ENCODE measurements at regions not wholly inside any gene's neighbourhood (a gene's known extent, or its start where the extent isn't known, plus 50 kb on each side); places are given as distances from the start of the nearest gene placed in this dataset.

DNA sequence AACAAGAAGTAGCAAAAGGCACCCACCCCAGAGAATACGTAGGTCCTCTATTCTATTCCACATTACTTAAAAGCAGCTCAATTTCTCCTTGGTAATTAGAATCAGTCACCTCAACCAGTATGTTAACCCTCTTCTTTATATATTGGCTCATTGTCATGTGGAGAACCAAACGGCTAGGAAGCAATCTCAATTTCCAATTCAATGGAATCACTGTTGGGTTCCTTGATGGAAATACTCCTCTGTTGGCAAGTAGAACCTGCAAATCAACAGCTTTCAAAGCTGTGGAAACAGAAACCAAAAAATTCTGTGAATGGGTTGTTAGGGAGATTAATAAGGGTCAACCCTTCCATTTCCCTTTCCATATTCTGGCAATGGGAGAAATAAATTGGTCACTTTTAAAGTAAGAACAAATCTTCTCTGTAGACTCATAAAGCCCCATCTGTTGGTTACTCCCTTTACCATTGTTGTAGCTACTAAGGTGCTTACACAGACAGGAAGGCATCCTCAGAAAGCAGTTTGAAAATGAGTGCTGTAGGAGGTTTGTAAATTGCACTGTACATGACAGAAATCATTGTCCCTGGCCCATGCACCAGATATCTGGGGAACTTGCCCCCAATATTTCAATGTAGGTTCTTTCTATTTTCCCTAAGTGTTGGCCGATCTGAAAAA is 138.6 kb upstream of the UFM1 start:
- Histone ChIP-seq H3K27ac (no peak overlapping the region), H3K4me3 (no peak overlapping the region), H3K27me3 (no peaks in the 10 kb centered on the region), H3K9me3 (peaks cover 6% of the 10 kb centered on the region), H3K4me1 (no peaks in the 10 kb centered on the region), H3K36me3 (no peaks in the 10 kb centered on the region)
- WGBS: 49% methylated on average over 3 of the region's 3 CpGs
- DNase-seq (ENCODE audit: low spot score in 2 of 2): no peak
- TF ChIP-seq, protein P1, sequence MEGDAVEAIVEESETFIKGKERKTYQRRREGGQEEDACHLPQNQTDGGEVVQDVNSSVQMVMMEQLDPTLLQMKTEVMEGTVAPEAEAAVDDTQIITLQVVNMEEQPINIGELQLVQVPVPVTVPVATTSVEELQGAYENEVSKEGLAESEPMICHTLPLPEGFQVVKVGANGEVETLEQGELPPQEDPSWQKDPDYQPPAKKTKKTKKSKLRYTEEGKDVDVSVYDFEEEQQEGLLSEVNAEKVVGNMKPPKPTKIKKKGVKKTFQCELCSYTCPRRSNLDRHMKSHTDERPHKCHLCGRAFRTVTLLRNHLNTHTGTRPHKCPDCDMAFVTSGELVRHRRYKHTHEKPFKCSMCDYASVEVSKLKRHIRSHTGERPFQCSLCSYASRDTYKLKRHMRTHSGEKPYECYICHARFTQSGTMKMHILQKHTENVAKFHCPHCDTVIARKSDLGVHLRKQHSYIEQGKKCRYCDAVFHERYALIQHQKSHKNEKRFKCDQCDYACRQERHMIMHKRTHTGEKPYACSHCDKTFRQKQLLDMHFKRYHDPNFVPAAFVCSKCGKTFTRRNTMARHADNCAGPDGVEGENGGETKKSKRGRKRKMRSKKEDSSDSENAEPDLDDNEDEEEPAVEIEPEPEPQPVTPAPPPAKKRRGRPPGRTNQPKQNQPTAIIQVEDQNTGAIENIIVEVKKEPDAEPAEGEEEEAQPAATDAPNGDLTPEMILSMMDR (IDR thresholded peaks at IDR 0.05): no peak
- TF ChIP-seq POLR2A (IDR thresholded peaks at IDR 0.05): no peak
- TF ChIP-seq EP300 (IDR thresholded peaks at IDR 0.05): no peak
- TF ChIP-seq POLR2AphosphoS5 (IDR thresholded peaks at IDR 0.05): no peak

DNA sequence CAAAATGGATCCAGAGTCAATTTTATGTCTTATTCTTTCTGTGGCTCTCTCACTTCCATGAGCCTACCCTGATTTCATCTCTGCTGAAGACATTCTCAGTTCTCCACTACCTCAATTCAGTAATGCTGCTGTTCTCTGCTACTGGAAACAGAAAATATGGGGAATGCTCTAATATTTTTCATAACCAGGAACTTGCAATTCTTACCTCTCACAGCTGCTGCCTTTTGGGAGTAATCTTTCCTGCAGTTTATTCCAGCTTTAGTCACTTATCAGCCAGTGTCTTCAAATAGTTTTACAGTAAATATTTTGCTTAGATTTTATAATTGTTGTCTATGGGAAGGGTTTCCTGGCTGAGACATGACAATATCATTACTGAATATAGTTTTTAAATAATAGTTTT is 145.1 kb upstream of the UFM1 start:
- Histone ChIP-seq H3K4me1 (no peaks in the 10 kb centered on the region), H3K36me3 (no peaks in the 10 kb centered on the region), H3K27me3 (no peaks in the 10 kb centered on the region), H3K27ac (no peak overlapping the region), H3K4me3 (no peak overlapping the region), H3K9me3 (no peaks in the 10 kb centered on the region)
- DNase-seq (ENCODE audit: low spot score in 2 of 2): no peak
- TF ChIP-seq POLR2A (IDR thresholded peaks at IDR 0.05): no peak
- TF ChIP-seq EP300 (IDR thresholded peaks at IDR 0.05): no peak
- TF ChIP-seq, protein P1 (IDR thresholded peaks at IDR 0.05): no peak
- TF ChIP-seq POLR2AphosphoS5 (IDR thresholded peaks at IDR 0.05): no peak

DNA sequence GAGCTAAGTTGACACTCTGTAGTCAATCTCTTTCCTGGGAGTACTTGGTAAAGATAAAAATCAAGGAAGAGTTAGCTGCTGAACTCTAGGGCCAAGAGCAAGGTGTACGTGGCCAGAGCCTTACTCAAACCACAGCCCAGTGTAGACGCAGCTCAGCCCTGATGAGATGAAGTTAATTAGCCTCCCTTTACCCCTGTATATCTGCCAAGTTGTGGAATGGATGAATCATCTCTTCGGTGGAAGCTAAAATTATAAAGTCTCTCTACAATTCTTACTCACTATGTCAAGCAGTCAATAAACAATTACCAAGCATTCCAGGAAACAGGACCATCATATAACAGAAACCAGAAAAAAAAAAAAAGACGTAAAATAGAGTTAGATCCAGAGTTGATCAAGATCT is 146.9 kb upstream of the UFM1 start:
- WGBS: 56% methylated on average over 4 of the region's 4 CpGs
- TF ChIP-seq POLR2A (IDR thresholded peaks at IDR 0.05) (no peak), POLR2AphosphoS5 (IDR thresholded peaks at IDR 0.05) (no peak)
- TF ChIP-seq, protein P1 (IDR thresholded peaks at IDR 0.05): no peak

DNA sequence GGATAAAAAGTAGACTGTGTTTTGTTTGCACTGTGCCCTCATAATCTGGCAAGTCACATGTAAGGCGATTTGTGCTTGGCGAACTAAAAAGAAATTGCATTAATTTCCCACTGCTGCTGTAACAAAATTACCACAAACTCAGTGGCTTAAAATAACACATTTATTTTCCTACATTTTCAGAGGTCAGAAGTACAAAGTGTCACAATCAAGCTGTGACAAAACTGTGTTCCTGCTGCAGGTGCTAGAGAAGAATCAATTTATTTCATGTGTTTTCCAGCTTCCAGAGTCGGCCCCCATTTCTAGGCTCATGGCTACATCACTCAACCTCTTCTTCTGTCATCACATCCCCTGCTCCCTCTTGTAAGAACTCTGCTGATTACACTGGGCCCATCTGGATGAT is 158.6 kb upstream of the UFM1 start:
- Histone ChIP-seq H3K27me3 (no peaks in the 10 kb centered on the region), H3K36me3 (no peaks in the 10 kb centered on the region), H3K4me3 (no peak overlapping the region), H3K9me3 (no peaks in the 10 kb centered on the region), H3K4me1 (no peaks in the 10 kb centered on the region), H3K27ac (no peak overlapping the region)
- WGBS: 95% methylated on average over 3 of the region's 3 CpGs
- TF ChIP-seq, protein P1 (IDR thresholded peaks at IDR 0.05): no peak
- TF ChIP-seq EP300 (IDR thresholded peaks at IDR 0.05) (no peak), POLR2AphosphoS5 (IDR thresholded peaks at IDR 0.05) (no peak), POLR2A (IDR thresholded peaks at IDR 0.05) (no peak)
- no peak for DNase-seq (ENCODE audit: low spot score in 2 of 2)

More for the DNA sequence above, 146.9 kb upstream of the UFM1 start:
- H3K9me3 ChIP-seq: no peaks in the 10 kb centered on the region
- H3K4me1 ChIP-seq: no peaks in the 10 kb centered on the region
- no peak overlapping the region for H3K27ac ChIP-seq
- DNase-seq (ENCODE audit: low spot score in 2 of 2): no peak
- no peaks in the 10 kb centered on the region for H3K27me3 ChIP-seq
- no peaks in the 10 kb centered on the region for H3K36me3 ChIP-seq
- H3K4me3 ChIP-seq: no peak overlapping the region

DNA sequence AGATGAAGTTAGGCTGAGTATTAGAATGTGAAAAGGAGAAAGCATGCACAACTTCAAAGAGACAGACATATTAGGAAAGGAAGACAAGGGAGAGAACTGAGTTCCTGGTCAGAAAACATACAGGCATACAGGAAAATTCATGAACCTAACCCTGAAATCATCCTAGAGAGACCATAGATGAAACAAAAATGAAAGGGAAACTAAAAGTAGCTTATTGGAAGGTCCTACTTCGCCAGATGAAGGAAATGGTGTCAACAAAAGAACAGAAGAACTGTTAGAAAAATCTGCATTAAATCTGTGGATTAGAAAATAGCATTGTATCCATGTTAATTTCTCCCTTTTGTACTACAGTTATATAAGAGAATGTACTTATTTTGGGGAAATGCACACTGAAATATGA is 169.0 kb upstream of the UFM1 start:
- TF ChIP-seq EP300 (IDR thresholded peaks at IDR 0.05): no peak
- TF ChIP-seq, protein P1 (IDR thresholded peaks at IDR 0.05): no peak
- TF ChIP-seq POLR2AphosphoS5 (IDR thresholded peaks at IDR 0.05): no peak
- no peak for TF ChIP-seq POLR2A (IDR thresholded peaks at IDR 0.05)
- DNase-seq (ENCODE audit: low spot score in 2 of 2): no peak
- WGBS: 63% methylated on average over 1 of the region's 1 CpG
- no peaks in the 10 kb centered on the region for H3K9me3 ChIP-seq
- H3K4me3 ChIP-seq: no peak overlapping the region
- peaks cover 2% of the 10 kb centered on the region for H3K4me1 ChIP-seq
- no peaks in the 10 kb centered on the region for H3K36me3 ChIP-seq
- no peaks in the 10 kb centered on the region for H3K27me3 ChIP-seq
- no peak overlapping the region for H3K27ac ChIP-seq
